Gastrocnemius medialis (tissue), 4 donors: ENCODE measurements at regions not wholly inside any gene's neighbourhood (a gene's known extent, or its start where the extent isn't known, plus 50 kb on each side); places are given as distances from the start of the nearest gene placed in this dataset.
"Not testable (repeated sequence)": the region's sequence is repeated elsewhere in the genome, so short reads cannot be mapped to it uniquely, and the experiment has no call there.

ENCODE experiments used
- ATAC-seq, 2 donors: fragments of 150-250 bp; one replicate each; pipeline ENCODE4 v1.9.1; 2016
- DNase-seq, 2 donors: peaks; one replicate each; pipeline ENCODE4 v3.0.0-alpha.2; 2019
- H3K27ac ChIP-seq, 4 donors: fragments of 200-600 bp; sonication (generic); 1 replicate in 1 of 4; 2 replicates in 3 of 4; pipeline ENCODE4 v1.5.1; 2016 to 2018; ENCODE audit warnings: mild to moderate bottlenecking in 2 of 4, moderate library complexity in 1 of 4
- H3K27me3 ChIP-seq, 3 donors: fragments of 200-600 bp; sonication (generic) in 2 of 3; 1 replicate in 1 of 3; 2 replicates in 2 of 3; pipeline versions ENCODE4 v1.5.1 to v1.6.0; 2016 to 2019; ENCODE audit warnings: mild to moderate bottlenecking in 1 of 3, moderate library complexity in 1 of 3
- H3K36me3 ChIP-seq, 2 donors: fragments of 200-600 bp; sonication (generic) in 1 of 2; one replicate each; pipeline ENCODE4 v1.5.1; 2017 to 2018
- H3K4me1 ChIP-seq, 2 donors: fragments of 200-600 bp; sonication (generic) in 1 of 2; one replicate each; pipeline ENCODE4 v1.5.1; 2016 to 2017; ENCODE audit warnings: mild to moderate bottlenecking in 2 of 2
- H3K4me3 ChIP-seq, 4 donors: fragments of 200-600 bp; sonication (generic) in 3 of 4; 1 replicate in 1 of 4; 2 replicates in 3 of 4; pipeline ENCODE4 v1.5.1; 2016 to 2019; ENCODE audit warnings: mild to moderate bottlenecking in 2 of 4
- H3K9me3 ChIP-seq, 3 donors: fragments of 200-600 bp; sonication (generic) in 2 of 3; 1 replicate in 1 of 3; 2 replicates in 2 of 3; pipeline ENCODE4 v1.5.1; 2016 to 2019
- CTCF ChIP-seq, 5 experiments: fragments of 450-650 bp in 3 of 5; fragments of 200-600 bp in 2 of 5; sonication (generic) in 2 of 5; IDR thresholded peaks in 4 of 5; conservative IDR thresholded peaks in 1 of 5; 1 replicate in 4 of 5; 2 replicates in 1 of 5; pipeline ENCODE4 v1.5.1; 2016 to 2019; ENCODE audit warnings: antibody characterized with exemption in 5 of 5, mild to moderate bottlenecking in 3 of 5, moderate library complexity in 3 of 5
- POLR2A ChIP-seq, 2 donors: fragments of 450-650 bp; IDR thresholded peaks; one replicate each; pipeline ENCODE4 v1.6.1; 2017; ENCODE audit warnings: antibody characterized with exemption in 2 of 2, mild to moderate bottlenecking in 2 of 2, moderate library complexity in 2 of 2
- in situ Hi-C, 4 donors: fragments of 200-750 bp; cut with MboI; loops; one replicate each; pipeline versions ENCODE4 v1.15.0 to v1.8.0; 2017; ENCODE audit warnings: low sequenced_read_pairs in 4 of 4
- intact Hi-C: fragments of 100-400 bp; cut with DNase I; formaldehyde crosslinking; loops from one replicate; pipeline ENCODE4 v1.15.1; 2023; ENCODE audit warnings: low total_unique reads

- no peak for DNase-seq
- in situ Hi-C loops (no loop called here), intact Hi-C loops (no loop called here)
- no peak for TF ChIP-seq POLR2A (IDR thresholded peaks at IDR 0.05)
- Histone ChIP-seq H3K4me3 (no peak overlapping the region), H3K27ac (no peak overlapping the region), H3K9me3 (no peaks in the 10 kb centered on the region), H3K36me3 (no peaks in the 10 kb centered on the region), H3K4me1 (no peaks in the 10 kb centered on the region), H3K27me3 (no peaks in the 10 kb centered on the region)
- ATAC-seq = no peak
These were observed 154.5 kb downstream of the SEC23A start for GRCh38 chr14:38948576-38948975.

- H3K36me3 ChIP-seq = no peaks in the 10 kb centered on the region
- no peaks in the 10 kb centered on the region for H3K9me3 ChIP-seq
- ATAC-seq = no peak
- intact Hi-C loops = no loop called here
- TF ChIP-seq POLR2A (IDR thresholded peaks at IDR 0.05) = no peak
- TF ChIP-seq CTCF (IDR thresholded peaks at IDR 0.05 in 4 of 5, conservative IDR thresholded peaks at IDR 0.05 in 1 of 5) = no peak
- H3K27me3 ChIP-seq = no peaks in the 10 kb centered on the region
- no peak overlapping the region for H3K4me3 ChIP-seq
- H3K4me1 ChIP-seq = no peaks in the 10 kb centered on the region
- in situ Hi-C loops = no loop called here
- no peak for DNase-seq
- no peak overlapping the region for H3K27ac ChIP-seq
These were observed 154.9 kb downstream of the SEC23A start for GRCh38 chr14:38948171-38948570.

DNA sequence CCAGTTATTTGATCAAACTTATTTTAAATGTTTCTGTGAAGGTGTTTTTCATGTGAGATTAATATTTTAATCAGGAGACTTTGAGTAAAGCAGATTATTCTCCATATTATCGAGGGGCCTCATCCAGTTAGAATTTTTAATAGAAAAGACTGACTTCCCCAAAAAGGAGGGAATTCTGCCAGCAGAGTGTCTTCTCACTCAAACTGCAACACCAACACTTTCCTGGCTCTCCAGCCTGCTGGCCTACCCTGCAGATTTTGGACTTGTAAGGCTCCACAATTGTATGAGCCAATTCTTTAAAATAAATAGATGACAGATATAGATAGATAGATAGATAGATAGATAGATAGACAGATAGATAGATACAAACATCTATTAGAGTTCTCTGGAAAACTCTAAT, 155.7 kb downstream of the SEC23A start:
- ATAC-seq (no peak), DNase-seq (no peak)
- H3K27ac ChIP-seq = no peak overlapping the region
- no peaks in the 10 kb centered on the region for H3K9me3 ChIP-seq
- no peaks in the 10 kb centered on the region for H3K4me1 ChIP-seq
- in situ Hi-C loops = no loop called here
- intact Hi-C loops = no loop called here
- TF ChIP-seq CTCF (IDR thresholded peaks at IDR 0.05 in 4 of 5, conservative IDR thresholded peaks at IDR 0.05 in 1 of 5) (no peak), POLR2A (IDR thresholded peaks at IDR 0.05) (no peak)
- H3K4me3 ChIP-seq = no peak overlapping the region
- H3K27me3 ChIP-seq = no peaks in the 10 kb centered on the region
- no peaks in the 10 kb centered on the region for H3K36me3 ChIP-seq

DNA sequence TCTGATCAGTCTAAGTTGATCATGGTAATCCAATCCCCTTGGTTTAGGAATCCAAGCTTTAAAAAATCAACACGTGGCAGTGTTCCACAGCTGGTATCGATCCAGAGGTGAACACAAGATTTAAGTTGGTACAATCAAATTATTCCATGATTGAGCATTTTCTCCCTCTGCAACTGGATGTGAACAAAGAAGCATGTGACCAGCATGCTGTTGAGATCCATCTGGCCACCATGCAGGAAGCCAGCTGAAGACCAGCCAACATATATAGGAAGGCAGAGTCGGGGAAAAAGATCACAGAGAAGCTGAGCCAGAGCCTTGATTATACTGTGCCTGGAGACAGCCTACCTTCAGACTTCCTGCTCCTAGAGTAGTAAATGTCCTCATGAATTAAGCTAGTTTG, 158.3 kb downstream of the SEC23A start:
- intact Hi-C loops = no loop called here
- in situ Hi-C loops = no loop called here
- DNase-seq = no peak
- ATAC-seq = no peak
- Histone ChIP-seq H3K27ac (no peak overlapping the region), H3K36me3 (no peaks in the 10 kb centered on the region), H3K9me3 (no peaks in the 10 kb centered on the region), H3K27me3 (no peaks in the 10 kb centered on the region), H3K4me3 (no peak overlapping the region), H3K4me1 (no peaks in the 10 kb centered on the region)
- no peak for TF ChIP-seq POLR2A (IDR thresholded peaks at IDR 0.05)
- no peak for TF ChIP-seq CTCF (IDR thresholded peaks at IDR 0.05 in 4 of 5, conservative IDR thresholded peaks at IDR 0.05 in 1 of 5)

- no peaks in the 10 kb centered on the region for H3K36me3 ChIP-seq
- no peak overlapping the region for H3K4me3 ChIP-seq
- no peak overlapping the region for H3K27ac ChIP-seq
- H3K4me1 ChIP-seq = no peaks in the 10 kb centered on the region
- ATAC-seq = no peak
- H3K27me3 ChIP-seq = no peaks in the 10 kb centered on the region
- intact Hi-C loops (no loop called here), in situ Hi-C loops (no loop called here)
- no peak for TF ChIP-seq CTCF (IDR thresholded peaks at IDR 0.05 in 4 of 5, conservative IDR thresholded peaks at IDR 0.05 in 1 of 5)
- no peak for TF ChIP-seq POLR2A (IDR thresholded peaks at IDR 0.05)
- H3K9me3 ChIP-seq = no peaks in the 10 kb centered on the region
- DNase-seq = no peak
These were observed 161.5 kb downstream of the SEC23A start for GRCh38 chr14:38941488-38941887.

GRCh38 chr14:38932653-38933000, 170.4 kb downstream of the SEC23A start:
- H3K27me3 ChIP-seq, ATAC-seq, DNase-seq, H3K4me1 ChIP-seq, in situ Hi-C loops, H3K9me3 ChIP-seq, intact Hi-C loops, H3K4me3 ChIP-seq, H3K36me3 ChIP-seq, H3K27ac ChIP-seq: not testable (repeated sequence)
